Sigmoid colon (tissue), 3 donors: ENCODE measurements at regions not wholly inside any gene's neighbourhood (a gene's known extent, or its start where the extent isn't known, plus 50 kb on each side); places are given as distances from the start of the nearest gene placed in this dataset.

Source experiments
- POLR2A ChIP-seq, 2 donors: fragments of 450-650 bp; IDR thresholded peaks; one replicate each; pipeline ENCODE4 v1.6.1; 2016; ENCODE audit warnings: antibody characterized with exemption in 2 of 2, mild to moderate bottlenecking in 2 of 2, moderate library complexity in 2 of 2
- TF ChIP-seq, protein P1 (sequence below), 4 experiments: fragments of 450-650 bp in 3 of 4; fragments of 200-600 bp in 1 of 4; IDR thresholded peaks; one replicate each; pipeline ENCODE4 v1.5.1; 2016 to 2019; ENCODE audit warnings: antibody characterized with exemption in 4 of 4, mild to moderate bottlenecking in 3 of 4, moderate library complexity in 2 of 4

DNA sequence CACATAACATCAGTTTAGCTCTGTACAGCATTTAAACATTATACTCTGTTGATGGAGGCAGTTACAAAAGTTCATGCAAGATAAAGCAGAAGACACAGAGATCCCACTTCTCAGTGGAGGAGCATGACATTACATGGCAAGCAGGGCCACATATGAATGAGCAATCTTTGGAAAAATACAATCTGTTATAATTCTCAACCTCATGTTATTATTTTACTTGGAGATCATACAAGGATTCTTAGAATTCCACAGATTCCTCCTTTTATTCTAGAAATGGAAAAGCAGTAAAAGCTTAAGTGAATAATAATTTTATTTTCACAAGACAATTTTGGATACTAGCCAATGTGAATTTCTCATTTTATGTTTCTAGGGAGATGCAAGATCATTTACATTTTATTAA lies 66.6 kb downstream of the IFI44 start:
- TF ChIP-seq, protein P1, sequence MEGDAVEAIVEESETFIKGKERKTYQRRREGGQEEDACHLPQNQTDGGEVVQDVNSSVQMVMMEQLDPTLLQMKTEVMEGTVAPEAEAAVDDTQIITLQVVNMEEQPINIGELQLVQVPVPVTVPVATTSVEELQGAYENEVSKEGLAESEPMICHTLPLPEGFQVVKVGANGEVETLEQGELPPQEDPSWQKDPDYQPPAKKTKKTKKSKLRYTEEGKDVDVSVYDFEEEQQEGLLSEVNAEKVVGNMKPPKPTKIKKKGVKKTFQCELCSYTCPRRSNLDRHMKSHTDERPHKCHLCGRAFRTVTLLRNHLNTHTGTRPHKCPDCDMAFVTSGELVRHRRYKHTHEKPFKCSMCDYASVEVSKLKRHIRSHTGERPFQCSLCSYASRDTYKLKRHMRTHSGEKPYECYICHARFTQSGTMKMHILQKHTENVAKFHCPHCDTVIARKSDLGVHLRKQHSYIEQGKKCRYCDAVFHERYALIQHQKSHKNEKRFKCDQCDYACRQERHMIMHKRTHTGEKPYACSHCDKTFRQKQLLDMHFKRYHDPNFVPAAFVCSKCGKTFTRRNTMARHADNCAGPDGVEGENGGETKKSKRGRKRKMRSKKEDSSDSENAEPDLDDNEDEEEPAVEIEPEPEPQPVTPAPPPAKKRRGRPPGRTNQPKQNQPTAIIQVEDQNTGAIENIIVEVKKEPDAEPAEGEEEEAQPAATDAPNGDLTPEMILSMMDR (IDR thresholded peaks at IDR 0.05): no peak
- no peak for TF ChIP-seq POLR2A (IDR thresholded peaks at IDR 0.05)
